ENCODE measurements at regions not wholly inside any gene's neighbourhood (a gene's known extent, or its start where the extent isn't known, plus 50 kb on each side); places are given as distances from the start of the nearest gene placed in this dataset.

DNA sequence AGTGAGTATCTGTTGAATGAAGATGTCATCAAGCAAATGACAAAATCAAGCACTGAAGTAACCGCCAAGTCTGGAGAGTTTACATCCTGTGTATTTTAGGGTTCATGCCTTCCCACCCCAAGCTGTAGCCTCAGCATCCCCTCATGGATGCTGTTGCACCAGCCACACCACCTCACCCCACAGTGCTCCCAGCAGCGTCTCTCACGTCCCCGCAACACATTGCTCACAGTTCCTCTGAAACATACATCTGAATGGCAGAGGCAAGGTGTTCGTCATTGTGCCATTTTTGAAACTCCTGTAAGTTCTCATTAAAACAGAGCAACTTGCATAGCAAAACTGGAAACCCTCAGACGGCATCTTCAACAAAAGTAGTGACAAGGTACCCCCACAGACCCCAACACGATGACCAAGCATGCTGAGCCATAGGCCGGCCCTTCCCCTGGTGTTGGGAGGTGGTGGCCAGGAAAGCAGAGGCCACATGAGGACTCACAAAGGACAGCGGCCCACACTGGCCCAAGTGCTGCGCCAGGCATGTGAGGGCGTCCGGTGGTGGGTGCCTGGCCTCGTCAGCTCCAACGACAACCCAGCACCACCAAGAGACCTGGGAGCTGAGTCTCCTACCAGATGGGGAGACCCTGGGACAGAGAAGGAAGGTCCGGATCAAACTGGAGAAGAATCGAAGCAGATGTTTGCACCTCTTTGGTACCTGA lies 456.5 kb downstream of the EIPR1 start:
- Histone ChIP-seq H3K9ac (ENCODE audit: low read depth in 1 of 2, low read length in 2 of 2) (no peak overlapping the region), H3K9me3 (ENCODE audit: control insufficient read depth in 4 of 4, low read length in 3 of 4) (peaks cover 0 to 8% (median 3%) of the 10 kb centered on the region in 4 donors), H3K36me3 (ENCODE audit: control insufficient read depth in 4 of 4, insufficient read depth in 3 of 4, low read depth in 1 of 4, low read length in 3 of 4) (no peaks in the 10 kb centered on the region), H3K4me1 (ENCODE audit: control insufficient read depth in 4 of 4, insufficient read depth in 4 of 4, low read length in 3 of 4) (no peaks in the 10 kb centered on the region), H3K27ac (ENCODE audit: low read depth in 1 of 2, low read length in 2 of 2) (no peak overlapping the region), H3K27me3 (ENCODE audit: control insufficient read depth in 4 of 4, insufficient read depth in 4 of 4, low read length in 3 of 4) (peaks cover 0 to 4% (median 0%) of the 10 kb centered on the region in 4 donors), H3K4me3 (ENCODE audit: low read depth in 1 of 3, low read length in 3 of 3) (no peak overlapping the region)
- TF ChIP-seq ATF3 (IDR thresholded peaks at IDR 0.05) (no peak), GABPA (IDR thresholded peaks at IDR 0.05 in 1 of 2, conservative IDR thresholded peaks at IDR 0.05 in 1 of 2) (no peak), RAD21 (IDR thresholded peaks at IDR 0.05) (no peak), EGR1 (IDR thresholded peaks at IDR 0.05; ENCODE audit: low read depth in 2 of 2) (no peak), YY1 (IDR thresholded peaks at IDR 0.05) (no peak), JUND (IDR thresholded peaks at IDR 0.05) (no peak), REST (IDR thresholded peaks at IDR 0.05) (no peak), FOXA1 (IDR thresholded peaks at IDR 0.05) (no peak), FOXA2 (IDR thresholded peaks at IDR 0.05) (no peak), TAF1 (conservative IDR thresholded peaks at IDR 0.05) (no peak), HNF4G (IDR thresholded peaks at IDR 0.05) (no peak), CTCF (IDR thresholded peaks at IDR 0.05; ENCODE audit: low read depth, low read length, missing input control) (no peak), SP1 (IDR thresholded peaks at IDR 0.05) (no peak), HNF4A (conservative IDR thresholded peaks at IDR 0.05) (no peak), RXRA (IDR thresholded peaks at IDR 0.05) (no peak), NR2F2 (IDR thresholded peaks at IDR 0.05) (no peak)
- TF ChIP-seq, protein P1, sequence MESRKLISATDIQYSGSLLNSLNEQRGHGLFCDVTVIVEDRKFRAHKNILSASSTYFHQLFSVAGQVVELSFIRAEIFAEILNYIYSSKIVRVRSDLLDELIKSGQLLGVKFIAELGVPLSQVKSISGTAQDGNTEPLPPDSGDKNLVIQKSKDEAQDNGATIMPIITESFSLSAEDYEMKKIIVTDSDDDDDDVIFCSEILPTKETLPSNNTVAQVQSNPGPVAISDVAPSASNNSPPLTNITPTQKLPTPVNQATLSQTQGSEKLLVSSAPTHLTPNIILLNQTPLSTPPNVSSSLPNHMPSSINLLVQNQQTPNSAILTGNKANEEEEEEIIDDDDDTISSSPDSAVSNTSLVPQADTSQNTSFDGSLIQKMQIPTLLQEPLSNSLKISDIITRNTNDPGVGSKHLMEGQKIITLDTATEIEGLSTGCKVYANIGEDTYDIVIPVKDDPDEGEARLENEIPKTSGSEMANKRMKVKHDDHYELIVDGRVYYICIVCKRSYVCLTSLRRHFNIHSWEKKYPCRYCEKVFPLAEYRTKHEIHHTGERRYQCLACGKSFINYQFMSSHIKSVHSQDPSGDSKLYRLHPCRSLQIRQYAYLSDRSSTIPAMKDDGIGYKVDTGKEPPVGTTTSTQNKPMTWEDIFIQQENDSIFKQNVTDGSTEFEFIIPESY (IDR thresholded peaks at IDR 0.05), result no peak
- TF ChIP-seq, protein P2, sequence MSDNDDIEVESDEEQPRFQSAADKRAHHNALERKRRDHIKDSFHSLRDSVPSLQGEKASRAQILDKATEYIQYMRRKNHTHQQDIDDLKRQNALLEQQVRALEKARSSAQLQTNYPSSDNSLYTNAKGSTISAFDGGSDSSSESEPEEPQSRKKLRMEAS (IDR thresholded peaks at IDR 0.05), result no peak
- WGBS, result 87% methylated on average over 16 of the region's 16 CpGs
- DNase-seq (ENCODE audit: low spot score), result no peak

Data from liver (tissue), 8 donors.